ENCODE measurements at regions not wholly inside any gene's neighbourhood (a gene's known extent, or its start where the extent isn't known, plus 50 kb on each side); places are given as distances from the start of the nearest gene placed in this dataset.
"Not testable (repeated sequence)": the region's sequence is repeated elsewhere in the genome, so short reads cannot be mapped to it uniquely, and the experiment has no call there.

GRCh38 chr7:149703044-149703650, 70.2 kb downstream of the ZNF467 start:
- TF ChIP-seq CTCF (IDR thresholded peaks at IDR 0.05; ENCODE audit: low read depth, low read length): no peak
- H3K4me3 ChIP-seq (ENCODE audit: low read depth, low read length): no peak overlapping the region

- H3K4me3 ChIP-seq (ENCODE audit: low read depth, low read length): no peak overlapping the region
- no peak for TF ChIP-seq CTCF (IDR thresholded peaks at IDR 0.05; ENCODE audit: low read depth, low read length)
These were observed 71.7 kb downstream of the ZNF467 start for GRCh38 chr7:149701495-149702240.

- not testable (repeated sequence) for H3K4me3 ChIP-seq (ENCODE audit: low read depth, low read length)
These were observed 75.6 kb downstream of the ZNF467 start for GRCh38 chr7:149697767-149698166.

- no peak overlapping the region for H3K4me3 ChIP-seq (ENCODE audit: low read depth, low read length)
- no peak for TF ChIP-seq CTCF (IDR thresholded peaks at IDR 0.05; ENCODE audit: low read depth, low read length)
These were observed 77.1 kb downstream of the ZNF467 start for GRCh38 chr7:149696280-149696679.

- H3K4me3 ChIP-seq (ENCODE audit: low read depth, low read length): peak overlapping the region; percentile 39
- no peak for TF ChIP-seq CTCF (IDR thresholded peaks at IDR 0.05; ENCODE audit: low read depth, low read length)
These were observed 80.8 kb downstream of the ZNF467 start for GRCh38 chr7:149692557-149692982.

GRCh38 chr7:149692056-149692455, 81.3 kb downstream of the ZNF467 start:
- no peak overlapping the region for H3K4me3 ChIP-seq (ENCODE audit: low read depth, low read length)
- TF ChIP-seq CTCF (IDR thresholded peaks at IDR 0.05; ENCODE audit: low read depth, low read length): no peak

- H3K4me3 ChIP-seq (ENCODE audit: low read depth, low read length): no peak overlapping the region
- no peak for TF ChIP-seq CTCF (IDR thresholded peaks at IDR 0.05; ENCODE audit: low read depth, low read length)
These were observed 82.5 kb downstream of the ZNF467 start for GRCh38 chr7:149690688-149691446.

Measured in WI38 (cell line).